Stomach (tissue), 4 donors: ENCODE measurements at regions not wholly inside any gene's neighbourhood (a gene's known extent, or its start where the extent isn't known, plus 50 kb on each side); places are given as distances from the start of the nearest gene placed in this dataset.

Source experiments
- POLR2A ChIP-seq, 4 donors: fragments of 450-650 bp; IDR thresholded peaks; one replicate each; pipeline ENCODE4 v1.6.1; 2016; ENCODE audit warnings: antibody characterized with exemption in 4 of 4, control low read depth in 2 of 4, mild to moderate bottlenecking in 1 of 4, moderate library complexity in 1 of 4
- TF ChIP-seq, protein P1 (sequence below), 7 experiments: fragments of 450-650 bp in 4 of 7; fragments of 200-600 bp in 3 of 7; sonication (generic) in 3 of 7; IDR thresholded peaks; one replicate each; pipeline ENCODE4 v1.5.1; 2016 to 2019; ENCODE audit warnings: antibody characterized with exemption in 7 of 7, control low read depth in 2 of 7, mild to moderate bottlenecking in 1 of 7

DNA sequence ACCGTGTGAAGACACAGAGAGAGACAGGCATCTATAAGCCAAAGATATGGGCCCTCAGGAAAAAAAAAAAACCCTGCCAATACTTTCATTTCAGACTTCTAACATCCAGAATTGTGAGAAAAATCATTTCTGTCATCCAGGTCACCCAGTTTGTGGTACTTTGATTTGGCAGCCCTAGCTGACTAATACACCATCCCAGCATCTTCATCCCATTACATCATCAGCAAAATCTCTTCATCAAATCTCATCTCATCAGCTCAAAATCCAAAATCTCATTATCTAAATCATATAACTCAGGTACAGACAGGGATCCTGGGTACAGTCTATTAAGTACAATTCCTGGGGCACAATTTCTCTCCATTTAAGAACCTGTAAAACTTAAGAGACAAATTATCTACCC is 51.9 kb upstream of the GJA8 start:
- TF ChIP-seq, protein P1, sequence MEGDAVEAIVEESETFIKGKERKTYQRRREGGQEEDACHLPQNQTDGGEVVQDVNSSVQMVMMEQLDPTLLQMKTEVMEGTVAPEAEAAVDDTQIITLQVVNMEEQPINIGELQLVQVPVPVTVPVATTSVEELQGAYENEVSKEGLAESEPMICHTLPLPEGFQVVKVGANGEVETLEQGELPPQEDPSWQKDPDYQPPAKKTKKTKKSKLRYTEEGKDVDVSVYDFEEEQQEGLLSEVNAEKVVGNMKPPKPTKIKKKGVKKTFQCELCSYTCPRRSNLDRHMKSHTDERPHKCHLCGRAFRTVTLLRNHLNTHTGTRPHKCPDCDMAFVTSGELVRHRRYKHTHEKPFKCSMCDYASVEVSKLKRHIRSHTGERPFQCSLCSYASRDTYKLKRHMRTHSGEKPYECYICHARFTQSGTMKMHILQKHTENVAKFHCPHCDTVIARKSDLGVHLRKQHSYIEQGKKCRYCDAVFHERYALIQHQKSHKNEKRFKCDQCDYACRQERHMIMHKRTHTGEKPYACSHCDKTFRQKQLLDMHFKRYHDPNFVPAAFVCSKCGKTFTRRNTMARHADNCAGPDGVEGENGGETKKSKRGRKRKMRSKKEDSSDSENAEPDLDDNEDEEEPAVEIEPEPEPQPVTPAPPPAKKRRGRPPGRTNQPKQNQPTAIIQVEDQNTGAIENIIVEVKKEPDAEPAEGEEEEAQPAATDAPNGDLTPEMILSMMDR (IDR thresholded peaks at IDR 0.05), result no peak
- no peak for TF ChIP-seq POLR2A (IDR thresholded peaks at IDR 0.05)
